ENCODE measurements at regions not wholly inside any gene's neighbourhood (a gene's known extent, or its start where the extent isn't known, plus 50 kb on each side); places are given as distances from the start of the nearest gene placed in this dataset.

DNA sequence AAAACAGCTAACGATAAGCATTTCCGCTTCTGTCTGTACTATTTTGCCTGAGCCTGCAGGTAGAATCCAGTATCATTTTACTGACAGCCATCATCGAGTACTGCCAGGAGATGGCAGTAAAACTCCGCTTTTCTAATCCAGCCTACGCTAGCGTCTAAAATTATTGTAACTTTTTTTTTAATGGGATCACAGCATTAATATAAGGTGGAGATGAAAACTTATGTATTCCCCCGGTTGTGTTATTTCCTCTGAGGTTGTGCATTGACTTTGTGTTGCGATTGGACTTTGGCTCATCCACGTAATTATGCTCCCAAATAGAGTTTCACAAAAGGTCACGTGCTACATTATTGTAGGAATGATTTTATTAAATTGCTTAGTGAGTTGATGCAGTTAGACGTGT is 248.1 kb downstream of the C4orf33 start:
- TF ChIP-seq CTCF (conservative IDR thresholded peaks at IDR 0.05; ENCODE audit: low read depth, low read length) (peak; percentile 79), EZH2 (IDR thresholded peaks at IDR 0.05; ENCODE audit: borderline replicate concordance, low read depth, low read length, poor library complexity, severe bottlenecking) (no peak)

All from A673 (cell line).